B cell (primary cell): ENCODE measurements at regions not wholly inside any gene's neighbourhood (a gene's known extent, or its start where the extent isn't known, plus 50 kb on each side); places are given as distances from the start of the nearest gene placed in this dataset.

Experiments used
- ATAC-seq: fragments of 200-7000 bp; cut with Tn5 transposase; one replicate; pipeline ENCODE4 v1.10.0; 2021; ENCODE audit warnings: low read depth, mild to moderate bottlenecking, moderate number of reproducible peaks, moderate library complexity
- CTCF ChIA-PET: fragments of 350-600 bp; sonication (Branson Sonifier 250); formaldehyde crosslinking; loops from one replicate; lab custom pipeline; 2021; ENCODE audit warnings: antibody characterized with exemption, inconsistent platforms; lab: Charles Lee
- POLR2A ChIA-PET: fragments of 350-600 bp; sonication (Branson Sonifier 250); formaldehyde crosslinking; loops from one replicate; lab custom pipeline; 2021; ENCODE audit warnings: antibody characterized with exemption; lab: Charles Lee
- DNase-seq: peaks from one replicate; pipeline ENCODE4 v3.0.0; 2013
- H2AFZ ChIP-seq: 2 replicates; pipeline ENCODE4 v1.6.1; 2012; ENCODE audit warnings: mild to moderate bottlenecking, low read depth, low read length; ENCODE audit not compliant: insufficient read depth, poor library complexity, severe bottlenecking
- H3K27ac ChIP-seq, 2 donors: 1 replicate in 1 of 2; 2 replicates in 1 of 2; pipeline ENCODE4 v1.5.1; 2012 to 2013; ENCODE audit warnings: low read length in 2 of 2, mild to moderate bottlenecking in 2 of 2, moderate library complexity in 1 of 2
- H3K27me3 ChIP-seq, 4 experiments: fragments of 200-600 bp in 1 of 4; sonication (generic) in 1 of 4; replicated peaks in 1 of 4; 1 replicate in 2 of 4; 2 replicates in 2 of 4; pipeline versions ENCODE4 v1.6.1 to v1.7.0; 2013 to 2016; ENCODE audit warnings: low read length in 3 of 4, mild to moderate bottlenecking in 2 of 4, mixed read lengths in 1 of 4, moderate library complexity in 1 of 4; ENCODE audit not compliant: insufficient read depth in 4 of 4, control insufficient read depth in 3 of 4; ENCODE audit errors: control extremely low read depth in 1 of 4
- H3K36me3 ChIP-seq, 2 experiments: replicated peaks in 1 of 2; 1 replicate in 1 of 2; 2 replicates in 1 of 2; pipeline versions ENCODE4 v1.6.1 to v1.7.1; 2013; ENCODE audit warnings: low read length in 1 of 2; ENCODE audit not compliant: insufficient read depth in 2 of 2, control insufficient read depth in 1 of 2; ENCODE audit errors: control extremely low read depth in 1 of 2, extremely low read depth in 1 of 2
- H3K4me1 ChIP-seq, 2 donors: fragments of 200-600 bp in 1 of 2; sonication (generic) in 1 of 2; 1 replicate in 1 of 2; 2 replicates in 1 of 2; pipeline versions ENCODE4 v1.5.1 to v1.6.1; 2013 to 2017; ENCODE audit warnings: low read length in 2 of 2; ENCODE audit not compliant: control insufficient read depth in 2 of 2, insufficient read depth in 2 of 2
- H3K4me2 ChIP-seq: replicated peaks from 2 replicates; pipeline ENCODE3; 2012; ENCODE audit warnings: mild to moderate bottlenecking, low read depth, low read length; ENCODE audit not compliant: poor library complexity, severe bottlenecking
- H3K4me3 ChIP-seq, 5 experiments: fragments of 200-600 bp in 1 of 5; sonication (generic) in 1 of 5; 1 replicate in 3 of 5; 2 replicates in 2 of 5; pipeline versions ENCODE4 v1.5.1 to v1.7.0; 2011 to 2016; ENCODE audit warnings: low read length in 4 of 5, mild to moderate bottlenecking in 4 of 5, low read depth in 2 of 5, control low read depth in 1 of 5, moderate library complexity in 1 of 5; ENCODE audit not compliant: insufficient read depth in 1 of 5; ENCODE audit errors: control extremely low read depth in 1 of 5, extremely low read depth in 1 of 5
- H3K79me2 ChIP-seq: fragments of 200-600 bp; sonication (generic); one replicate; pipeline ENCODE4 v1.6.0; 2016; ENCODE audit warnings: low read length; ENCODE audit not compliant: control insufficient read depth, insufficient read depth
- H3K9ac ChIP-seq: fragments of 200-600 bp; sonication (generic); 2 replicates; pipeline ENCODE4 v1.6.1; 2017; ENCODE audit warnings: mild to moderate bottlenecking, low read length, moderate library complexity
- H3K9me3 ChIP-seq, 3 donors: one replicate each; pipeline versions ENCODE4 v1.6.1 to v1.7.1; 2013; ENCODE audit warnings: low read length in 2 of 3; ENCODE audit not compliant: control insufficient read depth in 2 of 3, insufficient read depth in 1 of 3; ENCODE audit errors: control extremely low read depth in 1 of 3
- H4K20me1 ChIP-seq: 2 replicates; pipeline ENCODE4 v1.6.0; 2012; ENCODE audit warnings: mild to moderate bottlenecking, low read length; ENCODE audit not compliant: insufficient read depth, control insufficient read depth, poor library complexity, severe bottlenecking
- H3K27ac Mint-ChIP-seq: one replicate; pipeline ENCODE4 v1.8.0; 2021; ENCODE audit warnings: mixed read lengths
- H3K27me3 Mint-ChIP-seq: one replicate; pipeline ENCODE4 v1.8.0; 2021; ENCODE audit warnings: mixed read lengths
- H3K4me1 Mint-ChIP-seq: one replicate; pipeline ENCODE4 v1.8.0; 2021; ENCODE audit warnings: mixed read lengths
- H3K4me3 Mint-ChIP-seq: one replicate; pipeline ENCODE4 v1.8.0; 2021; ENCODE audit warnings: mixed read lengths
- H3K9me3 Mint-ChIP-seq: one replicate; pipeline ENCODE4 v1.8.0; 2022; ENCODE audit warnings: mixed read lengths; ENCODE audit not compliant: insufficient read depth
- EZH2 ChIP-seq: IDR thresholded peaks from 2 replicates; pipeline ENCODE4 v1.6.1; 2012; ENCODE audit warnings: borderline replicate concordance, low read depth, mild to moderate bottlenecking, moderate library complexity, low read length; ENCODE audit not compliant: insufficient read depth, poor library complexity, severe bottlenecking
- WGBS: methylation state at CpG from one replicate; pipeline ENCODE4 v1.1.5; 2013; ENCODE audit warnings: missing lambda C conversion rate; ENCODE audit not compliant: insufficient coverage; 5-methylcytosine and 5-hydroxymethylcytosine counted together
- intact Hi-C: fragments of 100-400 bp; cut with micrococcal nuclease; formaldehyde crosslinking; loops from one replicate; pipeline ENCODE4 v1.10.0; 2022
- TF ChIP-seq, protein P1 (sequence below): fragments of 200-600 bp; IDR thresholded peaks from one replicate; pipeline ENCODE4 v1.8.0; 2022; ENCODE audit warnings: antibody characterized with exemption, mild to moderate bottlenecking

DNA sequence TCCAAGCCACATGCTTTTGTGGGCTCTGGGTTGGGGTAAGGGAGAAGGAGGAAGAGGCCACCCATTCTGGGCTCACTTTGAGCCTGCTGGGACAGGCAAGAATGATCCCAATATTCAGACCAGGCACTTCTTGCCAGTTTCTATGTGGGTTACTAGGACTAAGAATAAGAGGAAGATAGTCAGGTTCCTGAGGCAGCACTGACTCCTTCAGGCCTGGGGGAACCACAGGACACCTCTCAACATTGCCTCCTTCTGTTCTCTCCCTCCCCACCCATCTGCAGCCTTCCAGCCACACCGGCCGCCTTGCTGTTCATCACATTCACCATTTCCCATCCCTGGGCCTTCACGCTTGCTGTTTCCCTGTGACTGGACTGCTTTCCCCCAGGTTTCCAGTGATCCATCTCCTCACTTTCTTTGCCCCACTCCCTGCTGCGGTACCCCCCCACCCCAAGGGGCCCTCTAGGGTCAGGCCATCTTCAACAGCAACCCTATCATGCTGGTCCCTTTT, 69.2 kb upstream of the SIRPA start:
- H3K9ac ChIP-seq, result no peak overlapping the region
- ATAC-seq, result no peak
- whole genome bisulfite sequencing, result 100% methylated on average over 3 of the region's 4 CpGs
- no peak overlapping the region for H3K4me3 ChIP-seq
- H3K4me2 ChIP-seq, result no peak overlapping the region
- Mint-ChIP-seq H3K4me3 (no peak overlapping the region), H3K27me3 (no peaks in the 10 kb centered on the region), H3K4me1 (peaks cover 19% of the 10 kb centered on the region), H3K27ac (peak overlapping the region; percentile 10), H3K9me3 (peaks cover 22% of the 10 kb centered on the region)
- peaks cover 4 to 34% (median 31%) of the 10 kb centered on the region in 3 donors for H3K9me3 ChIP-seq
- no peak overlapping the region for H2AFZ ChIP-seq
- peaks cover 0 to 15% of the 10 kb centered on the region in 2 donors for H3K4me1 ChIP-seq
- DNase-seq, result no peak
- intact Hi-C loops, result no loop called here
- ChIA-PET CTCF (no interaction called here), POLR2A (no interaction called here)
- H3K27ac ChIP-seq, result no peak overlapping the region
- no peaks in the 10 kb centered on the region for H3K36me3 ChIP-seq
- no peaks in the 10 kb centered on the region for H4K20me1 ChIP-seq
- no peak for TF ChIP-seq EZH2
- TF ChIP-seq, protein P1, sequence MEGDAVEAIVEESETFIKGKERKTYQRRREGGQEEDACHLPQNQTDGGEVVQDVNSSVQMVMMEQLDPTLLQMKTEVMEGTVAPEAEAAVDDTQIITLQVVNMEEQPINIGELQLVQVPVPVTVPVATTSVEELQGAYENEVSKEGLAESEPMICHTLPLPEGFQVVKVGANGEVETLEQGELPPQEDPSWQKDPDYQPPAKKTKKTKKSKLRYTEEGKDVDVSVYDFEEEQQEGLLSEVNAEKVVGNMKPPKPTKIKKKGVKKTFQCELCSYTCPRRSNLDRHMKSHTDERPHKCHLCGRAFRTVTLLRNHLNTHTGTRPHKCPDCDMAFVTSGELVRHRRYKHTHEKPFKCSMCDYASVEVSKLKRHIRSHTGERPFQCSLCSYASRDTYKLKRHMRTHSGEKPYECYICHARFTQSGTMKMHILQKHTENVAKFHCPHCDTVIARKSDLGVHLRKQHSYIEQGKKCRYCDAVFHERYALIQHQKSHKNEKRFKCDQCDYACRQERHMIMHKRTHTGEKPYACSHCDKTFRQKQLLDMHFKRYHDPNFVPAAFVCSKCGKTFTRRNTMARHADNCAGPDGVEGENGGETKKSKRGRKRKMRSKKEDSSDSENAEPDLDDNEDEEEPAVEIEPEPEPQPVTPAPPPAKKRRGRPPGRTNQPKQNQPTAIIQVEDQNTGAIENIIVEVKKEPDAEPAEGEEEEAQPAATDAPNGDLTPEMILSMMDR, result no peak
- no peaks in the 10 kb centered on the region for H3K79me2 ChIP-seq
- no peaks in the 10 kb centered on the region for H3K27me3 ChIP-seq

DNA sequence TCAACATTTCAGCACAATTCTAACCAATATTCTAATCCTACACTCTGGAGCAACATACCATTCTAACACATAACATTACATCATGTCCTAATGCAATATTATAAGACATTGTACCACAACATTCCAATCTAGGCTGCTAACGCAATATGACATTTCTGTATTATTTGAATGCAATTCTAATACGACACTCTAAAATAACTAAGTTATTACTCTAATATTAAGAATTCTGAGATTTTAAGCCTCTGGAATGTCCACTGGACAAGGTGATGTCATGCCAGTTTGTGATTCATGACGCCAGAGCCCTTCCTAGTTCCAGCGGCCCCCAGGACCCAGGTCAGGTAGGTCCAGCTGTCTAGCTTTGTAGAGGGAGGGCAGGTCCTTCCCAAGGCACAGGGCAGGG, 69.7 kb upstream of the SIRPA start:
- no peak overlapping the region for H3K27ac Mint-ChIP-seq
- ATAC-seq, result no peak
- H3K27me3 Mint-ChIP-seq, result no peaks in the 10 kb centered on the region
- H3K4me2 ChIP-seq, result no peak overlapping the region
- no peaks in the 10 kb centered on the region for H4K20me1 ChIP-seq
- no peaks in the 10 kb centered on the region for H3K27me3 ChIP-seq
- TF ChIP-seq, protein P1, result no peak
- TF ChIP-seq EZH2, result no peak
- peaks cover 4 to 39% (median 33%) of the 10 kb centered on the region in 3 donors for H3K9me3 ChIP-seq
- H3K9me3 Mint-ChIP-seq, result peaks cover 23% of the 10 kb centered on the region
- no peak overlapping the region for H3K4me3 ChIP-seq
- peaks cover 19% of the 10 kb centered on the region for H3K4me1 Mint-ChIP-seq
- H3K79me2 ChIP-seq, result no peaks in the 10 kb centered on the region
- H3K27ac ChIP-seq, result no peak overlapping the region
- no peak for DNase-seq
- POLR2A ChIA-PET, result no interaction called here
- H3K36me3 ChIP-seq, result no peaks in the 10 kb centered on the region
- 92% methylated on average over 2 of the region's 4 CpGs for WGBS
- intact Hi-C loops, result no loop called here
- H3K9ac ChIP-seq, result no peak overlapping the region
- CTCF ChIA-PET, result no interaction called here
- peaks cover 2 to 12% of the 10 kb centered on the region in 2 donors for H3K4me1 ChIP-seq
- H2AFZ ChIP-seq, result no peak overlapping the region
- no peak overlapping the region for H3K4me3 Mint-ChIP-seq
